T-helper 2 cell treated with Interferon-gamma antibody and Interleukin-4, amounts not matched to agents 5 μg/mL and 100 μg/mL, for 36 hours (primary cell): ENCODE measurements at regions not wholly inside any gene's neighbourhood (a gene's known extent, or its start where the extent isn't known, plus 50 kb on each side); places are given as distances from the start of the nearest gene placed in this dataset.
A peak's percentile ranks its signal among the peaks of the same experiment; 100 is the strongest.

Experiments used
- DNase-seq: peaks from one replicate; pipeline ENCODE4 v3.0.0; 2021; ENCODE audit warnings: low spot score
- H3K27ac Mint-ChIP-seq: one replicate; pipeline ENCODE4 v1.8.0; 2021; ENCODE audit warnings: mild to moderate bottlenecking, mixed read lengths
- H3K27me3 Mint-ChIP-seq: one replicate; pipeline ENCODE4 v1.8.0; 2021; ENCODE audit warnings: low read depth, mixed read lengths
- H3K36me3 Mint-ChIP-seq: one replicate; pipeline ENCODE4 v1.8.0; 2021; ENCODE audit warnings: low read depth, mixed read lengths
- H3K4me1 Mint-ChIP-seq: one replicate; pipeline ENCODE4 v1.8.0; 2021; ENCODE audit warnings: low read depth, mixed read lengths
- H3K4me3 Mint-ChIP-seq: one replicate; pipeline ENCODE4 v1.8.0; 2022; ENCODE audit warnings: mild to moderate bottlenecking, moderate library complexity, mixed read lengths
- H3K9me3 Mint-ChIP-seq: one replicate; pipeline ENCODE4 v1.8.0; 2021; ENCODE audit warnings: mixed read lengths

GRCh38 chr2:8458503-8459459 is 223.1 kb upstream of the ID2 start:
- Mint-ChIP-seq H3K36me3 (no peaks in the 10 kb centered on the region), H3K4me1 (peaks cover 33% of the 10 kb centered on the region), H3K4me3 (no peak overlapping the region), H3K27me3 (peaks cover 27% of the 10 kb centered on the region), H3K9me3 (no peaks in the 10 kb centered on the region), H3K27ac (no peak overlapping the region)
- DNase-seq: no peak

DNA sequence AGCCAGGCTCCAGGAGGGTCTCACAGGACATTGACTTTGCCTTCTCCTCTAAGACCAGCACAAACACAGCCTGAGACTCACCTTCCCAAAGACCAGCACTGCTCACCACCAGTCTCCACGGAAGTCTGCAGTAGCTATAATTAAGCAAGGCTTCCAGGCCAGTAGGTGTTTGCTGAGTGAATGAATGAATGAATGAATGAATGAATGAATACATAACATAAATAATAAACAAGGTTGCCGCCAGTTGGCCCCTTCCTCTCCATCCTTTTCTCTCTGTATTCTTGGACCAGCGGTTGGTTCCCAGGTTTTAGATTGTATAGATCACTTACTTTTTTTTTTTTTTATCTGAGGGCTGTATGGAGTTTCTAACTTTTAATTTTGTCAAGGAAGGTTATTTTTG is 222.4 kb upstream of the ID2 start:
- H3K4me1 Mint-ChIP-seq: peaks cover 33% of the 10 kb centered on the region
- no peak overlapping the region for H3K27ac Mint-ChIP-seq
- DNase-seq: no peak
- H3K27me3 Mint-ChIP-seq: peaks cover 27% of the 10 kb centered on the region
- no peaks in the 10 kb centered on the region for H3K36me3 Mint-ChIP-seq
- H3K9me3 Mint-ChIP-seq: no peaks in the 10 kb centered on the region
- no peak overlapping the region for H3K4me3 Mint-ChIP-seq

GRCh38 chr2:8461341-8461740 is 220.5 kb upstream of the ID2 start:
- Mint-ChIP-seq H3K4me1 (peaks cover 19% of the 10 kb centered on the region), H3K27ac (no peak overlapping the region), H3K36me3 (no peaks in the 10 kb centered on the region), H3K27me3 (peaks cover 27% of the 10 kb centered on the region), H3K9me3 (no peaks in the 10 kb centered on the region), H3K4me3 (no peak overlapping the region)
- no peak for DNase-seq

- Mint-ChIP-seq H3K27me3 (peaks cover 27% of the 10 kb centered on the region), H3K4me1 (peaks cover 16% of the 10 kb centered on the region), H3K27ac (no peak overlapping the region), H3K36me3 (no peaks in the 10 kb centered on the region), H3K9me3 (no peaks in the 10 kb centered on the region), H3K4me3 (no peak overlapping the region)
- no peak for DNase-seq
Observed at GRCh38 chr2:8462280-8462679, 219.6 kb upstream of the ID2 start.

- H3K4me3 Mint-ChIP-seq: no peak overlapping the region
- DNase-seq: no peak
- H3K4me1 Mint-ChIP-seq: peaks cover 12% of the 10 kb centered on the region
- no peaks in the 10 kb centered on the region for H3K9me3 Mint-ChIP-seq
- peaks cover 19% of the 10 kb centered on the region for H3K27me3 Mint-ChIP-seq
- peak overlapping the region; percentile 56 for H3K27ac Mint-ChIP-seq
- H3K36me3 Mint-ChIP-seq: no peaks in the 10 kb centered on the region
Observed at GRCh38 chr2:8462899-8463648, 218.8 kb upstream of the ID2 start.

DNA sequence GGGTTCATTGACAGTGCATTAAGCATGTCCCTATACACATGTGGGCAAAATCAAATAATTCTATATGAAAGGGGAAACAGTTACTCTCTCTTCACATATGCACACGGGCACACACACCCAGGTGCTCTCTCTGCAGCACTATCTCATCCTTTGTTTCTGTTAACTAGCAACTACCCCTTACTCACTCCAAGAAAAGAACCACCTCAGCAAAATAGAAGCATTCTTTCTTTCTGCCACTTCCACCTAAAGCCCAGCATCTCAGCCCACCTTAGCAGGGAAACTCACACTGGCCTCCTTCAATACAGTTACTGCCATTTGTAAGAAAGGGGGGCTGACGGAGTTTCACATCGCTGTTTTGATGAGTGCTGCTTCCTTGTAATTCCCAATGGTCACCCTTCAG is 216.3 kb upstream of the ID2 start:
- Mint-ChIP-seq H3K4me3 (no peak overlapping the region), H3K9me3 (peaks cover 12% of the 10 kb centered on the region), H3K27ac (no peak overlapping the region), H3K4me1 (peaks cover 25% of the 10 kb centered on the region), H3K36me3 (peaks cover 9% of the 10 kb centered on the region), H3K27me3 (peaks cover 3% of the 10 kb centered on the region)
- no peak for DNase-seq

DNA sequence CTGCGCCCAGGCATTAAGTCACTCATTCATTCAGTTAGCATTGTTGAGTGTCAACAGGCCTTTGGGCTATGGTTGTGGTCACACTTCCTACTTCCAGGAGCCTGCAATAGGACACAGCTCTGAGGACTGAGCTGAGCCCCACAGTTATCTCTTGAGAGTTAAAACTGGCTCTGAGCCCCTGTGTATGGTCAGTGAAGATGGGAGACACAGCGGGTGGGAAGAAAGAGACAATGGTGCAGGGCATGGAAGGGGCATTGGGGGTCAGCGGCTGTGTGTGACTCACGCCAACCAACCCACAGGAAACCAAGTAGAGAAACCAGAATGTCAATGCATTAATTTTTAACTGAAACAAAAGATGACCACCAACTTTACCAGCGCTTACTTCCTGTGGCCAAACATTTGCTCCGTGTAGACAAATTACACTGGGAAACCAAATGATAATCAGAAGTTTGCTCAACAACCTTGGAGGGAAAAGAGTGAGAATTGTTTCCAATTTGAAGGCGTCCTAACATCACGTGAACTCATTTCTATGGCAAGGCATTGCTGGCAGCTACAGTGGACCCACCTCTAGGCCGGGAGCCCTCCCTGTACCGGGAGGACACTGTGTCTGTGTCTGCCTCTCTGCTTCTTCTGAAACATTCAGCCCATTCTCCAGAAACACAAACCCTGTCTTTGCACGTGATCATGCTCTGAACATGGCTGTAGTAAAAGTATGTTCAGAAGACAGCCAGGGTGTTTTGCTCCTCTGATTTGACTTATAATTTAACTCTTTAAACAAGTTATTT is 212.0 kb upstream of the ID2 start:
- no peak overlapping the region for H3K27ac Mint-ChIP-seq
- H3K4me3 Mint-ChIP-seq: no peak overlapping the region
- H3K9me3 Mint-ChIP-seq: peaks cover 16% of the 10 kb centered on the region
- H3K4me1 Mint-ChIP-seq: peaks cover 48% of the 10 kb centered on the region
- no peaks in the 10 kb centered on the region for H3K27me3 Mint-ChIP-seq
- DNase-seq: no peak
- peaks cover 28% of the 10 kb centered on the region for H3K36me3 Mint-ChIP-seq

DNA sequence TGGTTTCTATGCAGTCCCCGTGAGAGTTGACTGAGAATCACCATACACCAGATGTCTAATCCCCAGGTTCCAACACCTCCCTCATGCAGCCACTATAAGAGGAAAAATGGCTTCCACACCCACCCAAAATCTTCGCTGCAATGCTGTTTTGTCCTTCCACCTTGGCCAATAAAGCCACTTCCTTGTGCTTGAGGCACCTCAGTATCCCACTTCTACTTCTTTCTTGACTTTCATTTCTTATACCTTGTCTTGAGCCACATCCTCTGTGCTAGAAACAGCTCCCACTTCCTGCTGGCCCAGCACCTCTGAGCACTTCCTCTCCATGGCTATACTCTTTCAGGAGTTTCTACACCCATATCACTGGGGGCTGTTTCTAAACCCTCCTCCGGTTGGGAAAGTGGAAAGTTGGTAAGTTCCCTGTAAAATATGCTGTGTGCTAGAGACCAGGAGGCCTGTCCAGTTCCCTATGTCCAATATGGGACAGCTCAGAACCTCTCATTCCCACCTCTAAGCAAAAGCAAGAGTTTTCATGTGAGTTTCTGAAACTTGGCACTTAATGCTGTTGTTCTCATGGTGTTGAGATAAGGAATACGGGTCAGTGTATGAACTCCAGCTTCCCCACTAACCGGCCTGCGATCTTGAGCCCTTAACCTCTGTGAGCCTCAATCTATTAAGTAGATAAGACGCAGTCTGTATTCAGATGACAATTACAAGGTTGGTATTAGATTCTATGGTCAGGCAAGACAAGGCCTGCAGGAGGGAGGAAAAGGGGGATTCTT is 209.1 kb upstream of the ID2 start:
- peak; percentile 27 for DNase-seq
- peak overlapping the region; percentile 58 for H3K4me3 Mint-ChIP-seq
- peaks cover 16% of the 10 kb centered on the region for H3K9me3 Mint-ChIP-seq
- peak overlapping the region; percentile 84 for H3K27ac Mint-ChIP-seq
- H3K27me3 Mint-ChIP-seq: no peaks in the 10 kb centered on the region
- peaks cover 28% of the 10 kb centered on the region for H3K36me3 Mint-ChIP-seq
- peaks cover 71% of the 10 kb centered on the region for H3K4me1 Mint-ChIP-seq

DNA sequence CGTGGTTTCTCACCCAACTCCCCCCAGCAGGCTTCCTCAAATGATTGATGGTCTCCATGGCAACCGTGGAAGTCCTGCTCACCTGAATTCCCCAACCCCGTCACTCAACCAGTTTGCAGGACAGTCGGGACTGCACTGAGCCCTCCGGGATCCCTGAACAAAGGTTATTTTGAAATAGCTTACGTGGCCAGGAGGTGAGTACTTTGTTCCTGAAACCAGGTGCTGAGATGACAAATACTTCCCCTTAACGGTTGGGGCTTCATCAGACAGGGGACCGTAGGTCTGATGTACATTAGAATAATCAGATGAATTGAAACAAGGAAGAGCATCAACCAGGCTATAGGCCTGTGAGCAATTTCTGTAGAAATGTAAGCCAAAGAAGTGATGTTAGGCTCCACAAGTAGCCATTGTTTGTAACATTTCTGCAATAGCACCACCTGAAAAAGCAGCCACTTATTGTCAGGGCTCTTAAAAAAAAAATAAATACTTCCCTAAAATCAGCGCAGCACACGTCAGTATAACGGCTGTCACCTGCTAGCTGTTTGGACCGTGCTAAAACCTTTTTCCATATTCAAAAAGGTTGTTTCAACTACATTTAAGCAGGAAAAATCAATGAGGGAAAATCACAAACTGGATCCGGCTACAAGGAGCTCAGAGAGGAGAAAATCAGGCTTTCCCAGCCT is 206.4 kb upstream of the ID2 start:
- peak overlapping the region; percentile 3 for H3K4me3 Mint-ChIP-seq
- H3K27ac Mint-ChIP-seq: no peak overlapping the region
- H3K27me3 Mint-ChIP-seq: no peaks in the 10 kb centered on the region
- H3K36me3 Mint-ChIP-seq: peaks cover 19% of the 10 kb centered on the region
- peak; percentile 46 for DNase-seq
- peaks cover 4% of the 10 kb centered on the region for H3K9me3 Mint-ChIP-seq
- peaks cover 82% of the 10 kb centered on the region for H3K4me1 Mint-ChIP-seq

DNA sequence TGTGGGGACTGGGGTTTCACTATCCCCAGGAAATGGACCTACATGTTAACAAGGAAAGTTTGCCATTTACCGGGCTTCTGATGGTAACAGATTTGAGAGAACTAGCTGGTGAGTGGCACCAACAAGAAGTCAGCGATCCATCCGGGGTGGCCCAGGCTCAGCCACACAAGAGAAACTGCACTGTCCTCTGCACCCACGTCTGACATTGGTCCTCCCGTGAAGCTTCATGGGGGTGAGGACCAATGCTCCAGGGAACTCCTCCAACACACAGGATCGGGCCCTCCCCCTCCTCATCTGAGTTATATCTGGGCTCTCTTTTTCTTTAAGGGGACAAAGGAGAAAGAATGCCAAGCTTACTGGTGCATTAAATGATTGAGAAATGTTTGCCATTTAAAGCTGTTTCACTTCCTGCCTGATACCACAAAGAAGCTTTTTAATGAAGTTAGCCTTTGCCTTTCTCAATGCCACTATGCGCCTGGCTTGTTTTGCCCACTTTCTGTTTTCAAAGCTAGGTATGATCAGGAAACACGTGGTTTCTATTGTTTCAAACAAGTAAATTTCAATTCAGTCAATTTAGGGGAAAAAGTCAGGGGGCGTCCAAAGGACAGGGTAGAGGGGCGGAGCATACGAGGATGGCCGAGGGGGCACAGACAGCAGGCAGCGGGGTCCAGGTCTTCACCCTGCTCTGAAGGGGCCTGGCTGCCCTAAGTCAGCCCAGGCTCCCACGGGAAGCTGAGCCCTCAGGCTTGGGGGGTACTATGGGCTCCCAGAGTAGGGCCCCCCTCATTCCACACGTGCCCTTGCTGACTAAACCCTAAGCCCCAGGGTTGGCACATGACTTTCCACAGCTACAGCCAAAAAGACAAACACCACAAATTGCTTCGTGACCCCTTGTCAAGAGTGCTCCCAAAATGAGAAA is 204.0 kb upstream of the ID2 start:
- no peak for DNase-seq
- Mint-ChIP-seq H3K9me3 (no peaks in the 10 kb centered on the region), H3K4me3 (peak overlapping the region; percentile 55), H3K27ac (peak overlapping the region; percentile 72), H3K4me1 (peaks cover 78% of the 10 kb centered on the region), H3K27me3 (no peaks in the 10 kb centered on the region), H3K36me3 (peaks cover 6% of the 10 kb centered on the region)

- Mint-ChIP-seq H3K4me3 (no peak overlapping the region), H3K4me1 (peaks cover 78% of the 10 kb centered on the region), H3K9me3 (no peaks in the 10 kb centered on the region), H3K27me3 (no peaks in the 10 kb centered on the region), H3K27ac (peak overlapping the region; percentile 72), H3K36me3 (peaks cover 5% of the 10 kb centered on the region)
- no peak for DNase-seq
Observed at GRCh38 chr2:8478471-8478793, 203.4 kb upstream of the ID2 start.

DNA sequence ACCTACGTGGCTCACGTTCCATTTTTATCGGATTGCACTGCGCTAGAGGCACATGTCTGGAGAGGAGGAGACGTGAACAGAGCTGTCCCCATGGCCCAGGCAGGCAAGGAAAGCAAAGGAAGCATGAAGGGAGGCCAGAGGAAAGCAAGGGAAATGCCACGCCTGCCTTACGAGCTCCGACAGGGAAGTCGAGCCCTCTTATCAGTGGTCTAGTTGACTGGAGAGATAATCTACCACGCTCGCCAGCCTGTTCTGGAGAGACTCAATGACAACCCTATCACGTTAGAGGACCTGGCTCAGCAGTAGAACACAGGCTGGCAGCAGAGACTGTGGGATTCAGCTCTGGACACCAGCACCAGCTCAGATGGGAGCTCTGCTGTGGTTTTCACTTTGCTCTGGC is 202.6 kb upstream of the ID2 start:
- peaks cover 74% of the 10 kb centered on the region for H3K4me1 Mint-ChIP-seq
- no peak overlapping the region for H3K27ac Mint-ChIP-seq
- no peaks in the 10 kb centered on the region for H3K9me3 Mint-ChIP-seq
- no peak overlapping the region for H3K4me3 Mint-ChIP-seq
- no peaks in the 10 kb centered on the region for H3K36me3 Mint-ChIP-seq
- DNase-seq: no peak
- H3K27me3 Mint-ChIP-seq: no peaks in the 10 kb centered on the region
